ENCODE measurements at regions not wholly inside any gene's neighbourhood (a gene's known extent, or its start where the extent isn't known, plus 50 kb on each side); places are given as distances from the start of the nearest gene placed in this dataset.
A peak's percentile ranks its signal among the peaks of the same experiment; 100 is the strongest.

GRCh38 chr13:33515146-33515545 lies 229.6 kb upstream of the STARD13 start:
- DNase-seq (ENCODE audit: low read depth in 2 of 2), result no peak

- DNase-seq (ENCODE audit: low read depth in 2 of 2), result no peak
These were observed 232.9 kb upstream of the STARD13 start for GRCh38 chr13:33518452-33518851.

GRCh38 chr13:33519561-33520467 lies 234.3 kb upstream of the STARD13 start:
- no peak for DNase-seq (ENCODE audit: low read depth in 2 of 2)

GRCh38 chr13:33520468-33520839 lies 234.9 kb upstream of the STARD13 start:
- no peak for DNase-seq (ENCODE audit: low read depth in 2 of 2)

- DNase-seq (ENCODE audit: low read depth in 2 of 2), result no peak
These were observed 238.5 kb upstream of the STARD13 start for GRCh38 chr13:33524086-33524485.

GRCh38 chr13:33525763-33526162 lies 240.2 kb upstream of the STARD13 start:
- DNase-seq (ENCODE audit: low read depth in 2 of 2), result no peak

- no peak for DNase-seq (ENCODE audit: low read depth in 2 of 2)
These were observed 241.2 kb upstream of the STARD13 start for GRCh38 chr13:33526718-33527117.

GRCh38 chr13:33528896-33529295 lies 243.3 kb upstream of the STARD13 start:
- DNase-seq (ENCODE audit: low read depth in 2 of 2), result no peak

- DNase-seq (ENCODE audit: low read depth in 2 of 2), result no peak
These were observed 245.9 kb upstream of the STARD13 start for GRCh38 chr13:33531484-33531883.

- no peak for DNase-seq (ENCODE audit: low read depth in 2 of 2)
These were observed 249.5 kb upstream of the STARD13 start for GRCh38 chr13:33535061-33535460.

GRCh38 chr13:33536601-33537000 lies 251.0 kb upstream of the STARD13 start:
- no peak for DNase-seq (ENCODE audit: low read depth in 2 of 2)

GRCh38 chr13:33537026-33537425 lies 251.5 kb upstream of the STARD13 start:
- no peak for DNase-seq (ENCODE audit: low read depth in 2 of 2)

- no peak for DNase-seq (ENCODE audit: low read depth in 2 of 2)
These were observed 252.1 kb upstream of the STARD13 start for GRCh38 chr13:33537676-33538075.

GRCh38 chr13:33541456-33541855 lies 255.9 kb upstream of the STARD13 start:
- DNase-seq (ENCODE audit: low read depth in 2 of 2), result no peak

- DNase-seq (ENCODE audit: low read depth in 2 of 2), result no peak
These were observed 256.4 kb upstream of the STARD13 start for GRCh38 chr13:33541962-33542308.

- peak; percentile 97 for DNase-seq (ENCODE audit: low read depth in 2 of 2)
These were observed 256.9 kb upstream of the STARD13 start for GRCh38 chr13:33542309-33543088.

- DNase-seq (ENCODE audit: low read depth in 2 of 2), result no peak
These were observed 257.5 kb upstream of the STARD13 start for GRCh38 chr13:33543089-33543459.

- no peak for DNase-seq (ENCODE audit: low read depth in 2 of 2)
These were observed 258.2 kb upstream of the STARD13 start for GRCh38 chr13:33543631-33544265.

- no peak for DNase-seq (ENCODE audit: low read depth in 2 of 2)
These were observed 258.8 kb upstream of the STARD13 start for GRCh38 chr13:33544308-33544707.

- no peak for DNase-seq (ENCODE audit: low read depth in 2 of 2)
These were observed 259.9 kb upstream of the STARD13 start for GRCh38 chr13:33545492-33545891.

GRCh38 chr13:33547035-33547434 lies 261.5 kb upstream of the STARD13 start:
- DNase-seq (ENCODE audit: low read depth in 2 of 2), result no peak

GRCh38 chr13:33548069-33548468 lies 262.5 kb upstream of the STARD13 start:
- no peak for DNase-seq (ENCODE audit: low read depth in 2 of 2)

GRCh38 chr13:33550276-33550675 lies 264.7 kb upstream of the STARD13 start:
- no peak for DNase-seq (ENCODE audit: low read depth in 2 of 2)
